H1 (cell line): ENCODE measurements at regions not wholly inside any gene's neighbourhood (a gene's known extent, or its start where the extent isn't known, plus 50 kb on each side); places are given as distances from the start of the nearest gene placed in this dataset.

ENCODE experiments used
- ATF3 ChIP-seq: IDR thresholded peaks from 2 replicates; pipeline ENCODE4 v1.6.1; 2011; ENCODE audit warnings: low read depth, mild to moderate bottlenecking, low read length; ENCODE audit not compliant: insufficient read depth
- CHD1 ChIP-seq: IDR thresholded peaks from 2 replicates; pipeline ENCODE4 v1.6.1; 2012; ENCODE audit warnings: low read depth, low read length, improper control_type of control experiment
- CHD7 ChIP-seq: fragments of 300-600 bp; sonication (generic); IDR thresholded peaks from 2 replicates; pipeline ENCODE4 v1.7.1; 2012; ENCODE audit warnings: low read length, moderate library complexity, mild to moderate bottlenecking, inconsistent platforms; ENCODE audit not compliant: insufficient replicate concordance
- CREB1 ChIP-seq: IDR thresholded peaks from 2 replicates; pipeline ENCODE4 v1.6.1; 2012; ENCODE audit warnings: inconsistent platforms
- EZH2 ChIP-seq: fragments of 200-600 bp; sonication (generic); IDR thresholded peaks from 2 replicates; pipeline ENCODE4 v1.7.1; 2012; ENCODE audit warnings: low read depth, mild to moderate bottlenecking, moderate library complexity, low read length, inconsistent platforms; ENCODE audit not compliant: severe bottlenecking
- GTF2F1 ChIP-seq: IDR thresholded peaks from 2 replicates; pipeline ENCODE4 v1.6.1; 2012; ENCODE audit warnings: low read depth, low read length, improper control_type of control experiment, borderline replicate concordance
- KDM5A ChIP-seq: fragments of 200-600 bp; IDR thresholded peaks from 2 replicates; pipeline ENCODE4 v1.7.1; 2012; ENCODE audit warnings: mild to moderate bottlenecking, low read length, inconsistent platforms, mixed read lengths
- POU5F1 ChIP-seq: IDR thresholded peaks from 2 replicates; pipeline ENCODE4 v1.6.1; 2011; ENCODE audit warnings: low read depth, mild to moderate bottlenecking, low read length, moderate library complexity
- TAF7 ChIP-seq: optimal IDR thresholded peaks from 2 replicates; pipeline ENCODE3; 2011; ENCODE audit warnings: low read depth, mild to moderate bottlenecking, inconsistent platforms, low read length, moderate library complexity, borderline replicate concordance

- TF ChIP-seq CHD7 (no peak), CREB1 (no peak), KDM5A (no peak), POU5F1 (no peak), EZH2 (no peak), CHD1 (no peak), TAF7 (no peak), GTF2F1 (no peak), ATF3 (no peak)
- TF ChIP-seq, all 59 proteins: peak for 0
Measured at GRCh38 chr3:159378396-159379194, 576.7 kb downstream of the MFSD1 start (continued).
